Ascending aorta (tissue), 2 donors: ENCODE measurements at regions not wholly inside any gene's neighbourhood (a gene's known extent, or its start where the extent isn't known, plus 50 kb on each side); places are given as distances from the start of the nearest gene placed in this dataset.

Source experiments
- DNase-seq, 2 donors: peaks; one replicate each; pipeline ENCODE4 v3.0.0-alpha.2; 2019; ENCODE audit warnings: low spot score in 2 of 2
- H3K27ac ChIP-seq, 2 donors: fragments of 200-600 bp; sonication (generic); one replicate each; pipeline ENCODE4 v1.5.1; 2016 to 2017; ENCODE audit warnings: mild to moderate bottlenecking in 1 of 2
- H3K27me3 ChIP-seq: fragments of 200-600 bp; sonication (generic); one replicate; pipeline ENCODE4 v1.5.1; 2017
- H3K36me3 ChIP-seq, 2 donors: fragments of 200-600 bp; sonication (generic); one replicate each; pipeline ENCODE4 v1.5.1; 2016
- H3K4me1 ChIP-seq, 2 donors: fragments of 200-600 bp; sonication (generic); one replicate each; pipeline ENCODE4 v1.5.1; 2016 to 2017; ENCODE audit warnings: mild to moderate bottlenecking in 1 of 2
- H3K4me3 ChIP-seq, 2 donors: fragments of 200-600 bp; sonication (generic); one replicate each; pipeline ENCODE4 v1.5.1; 2016 to 2017; ENCODE audit warnings: mild to moderate bottlenecking in 1 of 2
- H3K9me3 ChIP-seq, 2 donors: fragments of 200-600 bp; sonication (generic); one replicate each; pipeline ENCODE4 v1.5.1; 2016
- intact Hi-C: fragments of 100-400 bp; cut with DNase I; formaldehyde crosslinking; loops from one replicate; pipeline ENCODE4 v1.15.1; 2023
- TF ChIP-seq, protein P1 (sequence below), 3 experiments: fragments of 200-600 bp in 2 of 3; fragments of 450-650 bp in 1 of 3; sonication (generic) in 2 of 3; IDR thresholded peaks; one replicate each; pipeline ENCODE4 v1.5.1; 2016 to 2019; ENCODE audit warnings: antibody characterized with exemption in 3 of 3, mild to moderate bottlenecking in 1 of 3, moderate library complexity in 1 of 3

DNA sequence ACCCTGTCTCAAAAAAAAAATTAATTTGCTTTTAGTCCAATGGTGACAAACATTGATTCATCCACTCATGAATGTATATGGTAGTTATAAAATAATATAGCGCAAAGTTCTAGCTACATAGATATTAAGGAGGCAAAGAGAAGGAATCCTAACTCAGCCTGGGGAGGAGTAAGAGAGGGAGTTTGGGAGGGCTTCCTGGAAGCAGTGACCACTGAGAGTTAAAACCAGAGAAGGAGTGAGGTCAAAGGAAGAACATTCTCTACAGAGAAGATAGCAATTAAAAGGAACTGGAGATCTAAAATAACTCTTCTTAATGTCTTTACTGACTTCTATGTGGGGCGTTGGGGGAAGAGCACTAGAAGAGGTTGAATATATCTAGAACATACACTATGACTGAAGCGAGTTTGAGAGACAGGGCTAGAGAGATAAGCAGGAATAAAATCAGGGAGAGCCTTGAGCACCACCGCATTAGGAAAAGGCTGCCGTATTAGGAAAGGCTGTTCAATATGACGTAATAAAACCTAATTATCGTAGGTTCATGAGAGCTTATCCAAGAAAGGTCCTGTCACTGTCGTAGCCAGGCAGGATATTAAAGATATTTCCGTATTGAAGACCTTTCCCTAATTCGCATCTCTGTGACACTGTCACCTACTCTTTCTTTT, 81.8 kb upstream of the CNKSR3 start:
- Histone ChIP-seq H3K27ac (peak overlapping the region; percentile 8 to 17), H3K4me3 (no peak overlapping the region), H3K36me3 (no peaks in the 10 kb centered on the region), H3K4me1 (no peaks in the 10 kb centered on the region), H3K27me3 (no peaks in the 10 kb centered on the region), H3K9me3 (no peaks in the 10 kb centered on the region)
- TF ChIP-seq, protein P1, sequence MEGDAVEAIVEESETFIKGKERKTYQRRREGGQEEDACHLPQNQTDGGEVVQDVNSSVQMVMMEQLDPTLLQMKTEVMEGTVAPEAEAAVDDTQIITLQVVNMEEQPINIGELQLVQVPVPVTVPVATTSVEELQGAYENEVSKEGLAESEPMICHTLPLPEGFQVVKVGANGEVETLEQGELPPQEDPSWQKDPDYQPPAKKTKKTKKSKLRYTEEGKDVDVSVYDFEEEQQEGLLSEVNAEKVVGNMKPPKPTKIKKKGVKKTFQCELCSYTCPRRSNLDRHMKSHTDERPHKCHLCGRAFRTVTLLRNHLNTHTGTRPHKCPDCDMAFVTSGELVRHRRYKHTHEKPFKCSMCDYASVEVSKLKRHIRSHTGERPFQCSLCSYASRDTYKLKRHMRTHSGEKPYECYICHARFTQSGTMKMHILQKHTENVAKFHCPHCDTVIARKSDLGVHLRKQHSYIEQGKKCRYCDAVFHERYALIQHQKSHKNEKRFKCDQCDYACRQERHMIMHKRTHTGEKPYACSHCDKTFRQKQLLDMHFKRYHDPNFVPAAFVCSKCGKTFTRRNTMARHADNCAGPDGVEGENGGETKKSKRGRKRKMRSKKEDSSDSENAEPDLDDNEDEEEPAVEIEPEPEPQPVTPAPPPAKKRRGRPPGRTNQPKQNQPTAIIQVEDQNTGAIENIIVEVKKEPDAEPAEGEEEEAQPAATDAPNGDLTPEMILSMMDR (IDR thresholded peaks at IDR 0.05): no peak
- DNase-seq: no peak
- intact Hi-C loops: loop anchor here (5.0 kb wide), 1 partner anchor 80 kb away; the partner anchor contains the start of gene CNKSR3

DNA sequence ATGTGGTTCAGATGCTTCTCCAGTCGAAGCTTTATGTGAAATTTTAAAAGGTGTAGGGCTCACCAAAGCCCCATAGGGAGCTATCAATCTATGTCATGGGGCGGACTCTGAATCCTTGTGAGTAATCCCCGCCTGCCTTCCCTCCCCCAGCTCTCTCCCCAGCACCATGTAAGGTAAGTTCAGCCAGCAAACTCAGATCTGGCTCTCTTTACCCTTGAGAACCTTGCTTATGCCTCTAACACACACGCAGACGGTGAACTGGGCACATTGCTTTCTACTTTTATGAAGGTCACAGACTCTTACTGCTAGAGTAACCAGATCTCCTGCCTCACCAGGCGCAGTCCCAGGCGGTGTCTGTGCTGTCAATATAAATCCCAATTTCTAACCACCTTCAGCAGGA, 82.6 kb upstream of the CNKSR3 start:
- TF ChIP-seq, protein P1 (IDR thresholded peaks at IDR 0.05): no peak
- H3K4me3 ChIP-seq: no peak overlapping the region
- no peaks in the 10 kb centered on the region for H3K36me3 ChIP-seq
- no peaks in the 10 kb centered on the region for H3K27me3 ChIP-seq
- peak overlapping the region; percentile 8 to 17 for H3K27ac ChIP-seq
- no peaks in the 10 kb centered on the region for H3K9me3 ChIP-seq
- intact Hi-C loops: loop anchor here (5.0 kb wide), 1 partner anchor 81 kb away; the partner anchor contains the start of gene CNKSR3
- peak in 1 of 2 donors; percentile 19 for DNase-seq
- H3K4me1 ChIP-seq: no peaks in the 10 kb centered on the region

GRCh38 chr6:154594496-154595198, 84.2 kb upstream of the CNKSR3 start:
- Histone ChIP-seq H3K9me3 (no peaks in the 10 kb centered on the region), H3K27me3 (no peaks in the 10 kb centered on the region), H3K4me3 (no peak overlapping the region), H3K27ac (no peak overlapping the region), H3K4me1 (no peaks in the 10 kb centered on the region), H3K36me3 (no peaks in the 10 kb centered on the region)
- intact Hi-C loops: loop anchor here (5.0 kb wide), 1 partner anchor 82 kb away; the partner anchor contains the start of gene CNKSR3
- TF ChIP-seq, protein P1 (IDR thresholded peaks at IDR 0.05): no peak
- DNase-seq: no peak

GRCh38 chr6:154595538-154595937, 85.1 kb upstream of the CNKSR3 start:
- intact Hi-C loops: no loop called here
- Histone ChIP-seq H3K4me3 (no peak overlapping the region), H3K9me3 (no peaks in the 10 kb centered on the region), H3K27me3 (no peaks in the 10 kb centered on the region), H3K36me3 (no peaks in the 10 kb centered on the region), H3K4me1 (no peaks in the 10 kb centered on the region), H3K27ac (no peak overlapping the region)
- no peak for DNase-seq
- TF ChIP-seq, protein P1 (IDR thresholded peaks at IDR 0.05): no peak

DNA sequence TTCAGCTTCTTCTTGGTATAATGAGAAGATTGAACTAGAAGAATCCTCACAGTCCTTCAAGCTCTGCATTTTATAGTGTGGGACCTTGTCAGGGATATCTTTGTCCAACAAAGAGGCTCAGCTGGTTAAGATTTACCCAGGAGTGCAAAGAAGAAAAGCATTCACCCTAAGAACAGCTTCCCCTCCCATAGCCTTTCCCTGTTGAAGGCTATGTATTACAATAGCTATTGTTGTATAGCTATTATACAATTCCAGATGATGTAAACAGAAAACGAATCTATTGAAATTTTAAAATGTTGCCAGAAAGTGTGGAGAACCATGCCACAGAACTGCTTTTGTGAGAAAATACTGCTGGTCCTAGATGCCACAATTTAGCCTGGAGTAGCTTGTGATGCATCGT, 85.5 kb upstream of the CNKSR3 start:
- Histone ChIP-seq H3K27ac (no peak overlapping the region), H3K36me3 (no peaks in the 10 kb centered on the region), H3K4me3 (no peak overlapping the region), H3K27me3 (no peaks in the 10 kb centered on the region), H3K4me1 (no peaks in the 10 kb centered on the region), H3K9me3 (no peaks in the 10 kb centered on the region)
- TF ChIP-seq, protein P1 (IDR thresholded peaks at IDR 0.05): no peak
- intact Hi-C loops: no loop called here
- no peak for DNase-seq
